HG03558 (cell line): ENCODE measurements at regions not wholly inside any gene's neighbourhood (a gene's known extent, or its start where the extent isn't known, plus 50 kb on each side); places are given as distances from the start of the nearest gene placed in this dataset.

Experiments used
- ATAC-seq: cut with Tn5 transposase; IDR thresholded peaks from one replicate; pipeline ENCODE4 v1.9.1; 2021; ENCODE audit warnings: moderate number of reproducible peaks; ENCODE audit not compliant: unreplicated experiment; ENCODE audit errors: extremely low read depth

GRCh38 chr1:234675572-234675971, 65.6 kb upstream of the IRF2BP2 start:
- no peak for ATAC-seq

GRCh38 chr1:234675006-234675405, 65.0 kb upstream of the IRF2BP2 start:
- no peak for ATAC-seq

GRCh38 chr1:234674218-234674815, 64.3 kb upstream of the IRF2BP2 start:
- no peak for ATAC-seq

- ATAC-seq, result no peak
These were observed 62.6 kb upstream of the IRF2BP2 start for GRCh38 chr1:234672349-234673135.

- no peak for ATAC-seq
These were observed 61.1 kb upstream of the IRF2BP2 start for GRCh38 chr1:234670967-234671626.

- ATAC-seq, result no peak
These were observed 59.5 kb upstream of the IRF2BP2 start for GRCh38 chr1:234669499-234669898.

- ATAC-seq, result no peak
These were observed 58.6 kb upstream of the IRF2BP2 start for GRCh38 chr1:234668577-234668955.

- ATAC-seq, result no peak
These were observed 57.9 kb upstream of the IRF2BP2 start for GRCh38 chr1:234667600-234668576.

- ATAC-seq, result no peak
These were observed 56.8 kb upstream of the IRF2BP2 start for GRCh38 chr1:234666761-234667160.

- no peak for ATAC-seq
These were observed 56.1 kb upstream of the IRF2BP2 start for GRCh38 chr1:234665975-234666605.

- no peak for ATAC-seq
These were observed 52.2 kb upstream of the IRF2BP2 start for GRCh38 chr1:234662148-234662547.

- ATAC-seq, result no peak
These were observed 51.4 kb upstream of the IRF2BP2 start for GRCh38 chr1:234661317-234661928.

- ATAC-seq, result no peak
These were observed 50.7 kb upstream of the IRF2BP2 start for GRCh38 chr1:234660536-234661316.
